ENCODE measurements at regions not wholly inside any gene's neighbourhood (a gene's known extent, or its start where the extent isn't known, plus 50 kb on each side); places are given as distances from the start of the nearest gene placed in this dataset.

DNA sequence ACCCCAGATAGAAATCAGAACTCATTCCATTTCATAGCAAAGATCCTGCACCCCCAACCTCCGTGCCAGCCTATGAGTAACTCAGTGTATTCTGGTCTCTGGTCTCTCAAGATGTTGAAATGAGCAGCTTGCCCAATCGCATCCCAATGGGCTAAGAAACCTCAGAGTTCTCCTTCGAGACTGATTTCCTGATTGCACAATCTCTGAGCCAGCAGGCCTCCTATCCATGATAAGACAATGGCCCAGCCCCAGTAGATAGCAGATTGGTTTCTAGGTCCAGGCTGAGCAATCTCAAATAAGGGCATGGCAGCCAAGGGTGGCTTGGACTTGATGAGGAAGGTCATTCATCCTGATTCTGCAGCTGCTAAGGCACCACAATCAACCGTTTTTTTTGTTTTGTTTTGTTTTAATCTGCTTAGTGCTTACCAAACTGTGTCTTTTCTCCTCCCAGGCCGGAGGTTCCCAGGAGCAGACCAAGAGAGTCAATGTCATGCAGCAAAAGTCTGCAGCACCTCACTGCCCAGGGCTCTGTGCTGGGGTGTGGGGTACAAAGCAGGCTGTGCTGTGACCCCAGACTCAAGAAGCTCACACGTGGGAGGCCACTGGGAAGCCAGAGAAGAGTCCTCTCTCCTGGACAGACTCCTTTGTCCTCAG lies 125.1 kb upstream of the NXT1 start:
- in situ Hi-C loops (cut with MboI; ENCODE audit: low sequenced_read_pairs) = no loop called here

DNA sequence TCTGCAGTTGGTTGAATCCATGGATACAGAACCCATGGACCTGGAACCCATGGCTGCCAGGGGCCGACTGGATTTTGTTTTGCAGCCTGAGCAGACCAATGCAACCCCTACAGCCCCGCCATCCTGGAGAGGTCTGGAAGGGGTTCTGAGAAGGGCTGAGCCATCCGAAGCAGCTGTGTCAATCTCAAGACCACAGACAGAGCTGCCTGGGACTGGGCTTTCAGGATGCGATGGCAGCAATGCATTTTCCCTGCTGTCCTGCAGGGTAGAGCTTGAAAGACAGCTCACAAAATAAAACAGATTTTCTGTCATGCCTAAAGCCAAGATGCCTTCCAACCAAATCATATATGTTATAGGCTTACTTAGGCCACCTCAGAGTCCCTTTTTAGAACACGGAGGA lies 125.8 kb upstream of the NXT1 start:
- in situ Hi-C loops (cut with MboI; ENCODE audit: low sequenced_read_pairs) = no loop called here
- H3K4me1 ChIP-seq = no peaks in the 10 kb centered on the region
- H3K27me3 ChIP-seq (ENCODE audit: low read depth) = no peaks in the 10 kb centered on the region
- no peaks in the 10 kb centered on the region for H3K9me3 ChIP-seq
- H3K4me3 ChIP-seq = no peak overlapping the region
- no peak for DNase-seq (ENCODE audit: low spot score in 2 of 2)
- H3K36me3 ChIP-seq (replicated peaks) = no peaks in the 10 kb centered on the region

More for the DNA sequence above, 125.1 kb upstream of the NXT1 start:
- H3K36me3 ChIP-seq (replicated peaks) = no peaks in the 10 kb centered on the region
- H3K4me1 ChIP-seq = no peaks in the 10 kb centered on the region
- no peak for DNase-seq (ENCODE audit: low spot score in 2 of 2)
- H3K27me3 ChIP-seq (ENCODE audit: low read depth) = no peaks in the 10 kb centered on the region
- H3K9me3 ChIP-seq = no peaks in the 10 kb centered on the region
- H3K4me3 ChIP-seq = no peak overlapping the region

DNA sequence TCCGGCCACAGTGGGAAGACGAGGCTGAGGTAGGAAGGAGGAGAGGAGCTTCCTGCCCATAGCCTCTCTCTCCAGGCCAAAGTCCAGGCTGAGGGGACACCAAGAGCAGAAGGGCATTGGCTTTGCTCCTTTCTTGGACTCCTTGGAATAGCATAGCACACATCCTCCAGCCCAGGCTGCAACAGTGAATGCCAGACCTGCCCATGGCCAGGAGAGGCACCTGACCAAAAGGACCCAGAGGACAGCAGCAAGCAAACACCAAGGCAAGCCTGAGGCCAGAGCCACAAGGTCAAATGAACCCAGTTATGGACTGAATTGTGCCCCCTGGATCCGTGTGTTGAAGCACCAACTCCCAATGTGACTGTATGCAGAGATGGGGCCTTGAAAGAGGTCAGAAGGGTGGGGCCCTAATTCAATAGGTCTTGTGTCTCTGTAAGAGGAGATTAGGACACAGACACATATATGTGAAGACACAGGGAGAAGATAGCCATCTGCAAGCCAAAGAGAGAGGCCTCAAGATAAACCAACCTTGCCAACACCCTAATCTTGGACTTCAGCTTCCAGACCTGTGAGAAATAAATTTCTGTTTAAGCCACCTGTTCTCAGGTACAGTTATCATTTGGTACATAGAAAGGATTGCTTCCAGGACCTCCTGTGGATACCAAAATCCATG lies 126.5 kb upstream of the NXT1 start:
- in situ Hi-C loops (cut with MboI; ENCODE audit: low sequenced_read_pairs) = no loop called here

DNA sequence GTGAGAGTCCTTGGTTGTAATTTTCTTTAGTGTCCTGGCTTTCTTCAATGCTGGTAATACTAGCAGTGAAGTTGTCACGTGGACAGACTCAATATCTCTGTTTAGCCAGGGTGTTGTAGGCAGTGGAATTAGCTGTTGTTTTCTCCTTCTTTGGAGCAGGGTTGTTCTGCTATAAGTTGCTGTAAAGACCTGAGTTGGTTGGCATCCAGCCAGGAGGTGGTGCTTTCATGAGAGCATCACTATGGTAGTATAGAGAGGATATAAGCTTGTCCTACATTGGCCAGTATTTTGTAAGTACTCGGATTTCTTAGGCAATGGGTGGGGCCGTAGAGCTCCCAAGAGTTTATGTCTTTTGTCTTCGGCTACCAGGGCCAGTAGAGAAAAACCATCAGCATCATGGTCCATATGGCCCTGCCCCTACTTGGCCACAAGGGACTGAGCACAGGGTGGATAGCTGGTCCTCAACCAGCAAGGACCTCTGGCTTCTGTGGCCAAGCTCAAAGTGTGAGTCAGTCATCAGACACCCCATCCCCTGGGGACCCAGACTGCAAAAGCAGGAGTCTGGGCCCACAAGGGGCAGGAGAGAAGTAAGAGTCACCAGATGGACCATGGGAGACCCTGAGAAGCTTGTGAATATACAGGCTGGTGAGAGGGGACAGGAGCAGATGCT lies 127.9 kb upstream of the NXT1 start:
- Histone ChIP-seq H3K27me3 (ENCODE audit: low read depth) (no peaks in the 10 kb centered on the region), H3K9me3 (no peaks in the 10 kb centered on the region), H3K36me3 (replicated peaks) (no peaks in the 10 kb centered on the region), H3K4me3 (no peak overlapping the region), H3K4me1 (no peaks in the 10 kb centered on the region)
- in situ Hi-C loops (cut with MboI; ENCODE audit: low sequenced_read_pairs) = no loop called here
- DNase-seq (ENCODE audit: low spot score in 2 of 2) = no peak

More for the DNA sequence above, 126.5 kb upstream of the NXT1 start:
- Histone ChIP-seq H3K4me3 (no peak overlapping the region), H3K4me1 (no peaks in the 10 kb centered on the region), H3K27me3 (ENCODE audit: low read depth) (no peaks in the 10 kb centered on the region), H3K9me3 (no peaks in the 10 kb centered on the region), H3K36me3 (replicated peaks) (no peaks in the 10 kb centered on the region)
- no peak for DNase-seq (ENCODE audit: low spot score in 2 of 2)

DNA sequence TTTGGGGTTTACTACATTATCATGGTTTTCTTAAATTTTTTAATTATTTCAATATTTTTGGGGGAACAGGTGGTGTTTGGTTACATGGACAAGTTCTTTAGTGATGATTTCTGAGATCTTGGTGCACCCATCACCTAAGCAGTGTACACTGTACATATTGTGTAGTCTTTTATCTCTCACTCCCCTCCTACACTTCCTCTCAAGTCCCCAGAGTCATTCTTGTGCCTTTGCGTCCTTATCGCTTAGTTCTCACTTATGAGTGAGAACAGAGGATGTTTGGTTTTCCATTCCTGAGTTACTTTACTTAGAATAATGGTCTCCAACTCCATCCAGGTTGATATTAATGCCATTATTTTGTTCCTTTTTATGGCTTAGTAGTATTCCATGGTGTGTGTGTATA lies 130.9 kb upstream of the CD93 start:
- in situ Hi-C loops (cut with MboI; ENCODE audit: low sequenced_read_pairs) = no loop called here
- DNase-seq (ENCODE audit: low spot score in 2 of 2) = no peak
- Histone ChIP-seq H3K4me3 (no peak overlapping the region), H3K9me3 (no peaks in the 10 kb centered on the region), H3K4me1 (no peaks in the 10 kb centered on the region), H3K27me3 (ENCODE audit: low read depth) (no peaks in the 10 kb centered on the region), H3K36me3 (replicated peaks) (no peaks in the 10 kb centered on the region)

DNA sequence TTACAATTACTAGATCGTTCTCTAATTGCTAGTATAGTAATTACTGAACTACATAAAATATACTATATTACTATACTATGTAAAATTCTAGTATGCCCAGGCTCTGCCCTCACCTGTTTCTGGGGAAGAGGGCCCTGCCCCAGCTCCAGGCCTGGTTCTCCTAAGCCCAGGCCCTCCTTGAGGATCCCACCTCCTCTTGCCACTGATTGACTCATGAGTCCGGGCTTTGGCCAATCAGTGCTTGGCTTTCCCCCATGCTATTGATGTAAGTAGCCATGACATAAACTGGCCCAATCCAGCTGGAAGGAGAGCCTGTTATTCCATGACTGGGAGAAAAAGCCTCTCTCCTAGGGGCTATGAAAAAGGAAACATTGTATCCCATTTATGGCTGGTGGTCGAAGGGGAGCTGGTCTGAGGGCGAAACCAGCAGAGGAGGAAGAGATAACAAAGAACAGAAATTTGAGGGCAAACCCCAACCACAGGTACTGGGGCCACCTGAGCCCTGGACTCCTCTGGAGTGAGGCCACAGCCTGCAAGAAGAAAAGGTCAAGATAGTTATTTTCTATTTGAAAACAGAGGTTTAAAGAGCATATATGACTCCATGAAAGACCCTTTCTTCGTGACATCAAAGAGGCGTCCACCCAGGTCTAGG lies 129.3 kb upstream of the CD93 start:
- H3K27me3 ChIP-seq (ENCODE audit: low read depth) = no peaks in the 10 kb centered on the region
- no peaks in the 10 kb centered on the region for H3K4me1 ChIP-seq
- DNase-seq (ENCODE audit: low spot score in 2 of 2) = no peak
- no peaks in the 10 kb centered on the region for H3K36me3 ChIP-seq (replicated peaks)
- no peak overlapping the region for H3K4me3 ChIP-seq
- in situ Hi-C loops (cut with MboI; ENCODE audit: low sequenced_read_pairs) = no loop called here
- H3K9me3 ChIP-seq = no peaks in the 10 kb centered on the region

DNA sequence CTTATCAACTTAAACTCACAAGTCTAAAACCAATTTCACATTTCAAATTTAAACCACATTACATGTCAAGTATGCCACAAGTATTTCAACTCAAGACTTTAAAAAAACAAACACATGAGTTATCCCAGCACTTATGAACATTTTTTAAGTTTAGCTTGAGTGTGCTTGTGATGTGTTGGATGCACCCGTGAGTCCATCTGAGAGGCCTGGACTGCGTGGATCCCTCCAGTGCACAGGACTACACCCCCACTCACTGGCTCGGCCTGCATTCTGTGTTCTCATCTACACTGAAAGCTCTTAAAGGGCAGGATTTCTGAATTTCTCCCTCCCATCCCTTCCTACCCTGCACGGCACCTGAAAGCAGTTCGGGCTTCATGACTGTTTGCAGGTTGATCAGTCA lies 128.8 kb upstream of the CD93 start:
- H3K4me1 ChIP-seq = no peaks in the 10 kb centered on the region
- no peaks in the 10 kb centered on the region for H3K27me3 ChIP-seq (ENCODE audit: low read depth)
- in situ Hi-C loops (cut with MboI; ENCODE audit: low sequenced_read_pairs) = no loop called here
- H3K36me3 ChIP-seq (replicated peaks) = no peaks in the 10 kb centered on the region
- no peaks in the 10 kb centered on the region for H3K9me3 ChIP-seq
- DNase-seq (ENCODE audit: low spot score in 2 of 2) = no peak
- H3K4me3 ChIP-seq = no peak overlapping the region

DNA sequence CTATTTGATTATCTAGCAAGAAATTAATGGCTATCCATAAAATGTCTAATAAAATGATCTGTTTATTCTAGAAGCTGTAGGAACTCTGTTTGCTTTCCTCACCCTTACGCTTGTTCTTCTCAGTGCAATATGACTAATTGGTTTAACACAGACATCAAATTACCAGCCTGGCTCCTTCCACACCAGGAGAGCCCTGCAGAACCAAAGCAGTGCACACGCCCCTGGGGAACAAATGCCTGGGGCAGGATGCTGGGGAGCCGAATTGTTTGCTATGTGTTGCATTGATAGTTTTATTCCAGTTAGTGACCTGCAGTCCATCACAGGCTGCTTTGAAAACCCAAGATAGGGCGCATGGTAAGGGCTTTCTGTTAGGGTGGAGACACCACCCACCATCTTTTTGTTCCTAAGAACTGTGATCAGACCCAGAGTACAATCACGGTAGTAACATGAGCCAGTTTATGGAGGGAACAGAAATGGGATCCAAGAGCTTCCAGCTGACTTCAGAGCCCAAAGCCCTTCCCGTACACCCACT lies 126.4 kb upstream of the CD93 start:
- no peak for DNase-seq (ENCODE audit: low spot score in 2 of 2)
- Histone ChIP-seq H3K4me1 (no peaks in the 10 kb centered on the region), H3K27me3 (ENCODE audit: low read depth) (no peaks in the 10 kb centered on the region), H3K9me3 (no peaks in the 10 kb centered on the region), H3K4me3 (no peak overlapping the region), H3K36me3 (replicated peaks) (no peaks in the 10 kb centered on the region)
- in situ Hi-C loops (cut with MboI; ENCODE audit: low sequenced_read_pairs) = no loop called here

DNA sequence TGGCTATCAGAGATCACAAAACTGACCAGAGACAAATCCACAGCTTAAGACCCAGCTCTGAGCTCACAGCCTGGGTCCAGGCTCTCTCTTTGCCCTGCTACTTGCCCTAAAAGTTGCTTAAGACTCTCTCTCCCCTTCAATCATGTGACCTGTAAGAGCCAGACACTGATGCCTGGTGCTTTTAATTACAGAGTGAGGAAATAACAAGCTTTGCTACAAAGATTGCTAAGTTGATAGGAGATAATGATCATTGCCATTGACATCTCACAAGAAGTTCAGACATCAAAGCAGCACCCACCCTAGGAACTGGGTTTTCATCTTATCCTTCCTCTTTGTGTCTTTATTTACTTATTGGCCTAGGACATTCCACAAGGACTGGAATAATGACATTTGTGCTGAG lies 125.9 kb upstream of the CD93 start:
- H3K9me3 ChIP-seq = no peaks in the 10 kb centered on the region
- no peak overlapping the region for H3K4me3 ChIP-seq
- H3K4me1 ChIP-seq = no peaks in the 10 kb centered on the region
- in situ Hi-C loops (cut with MboI; ENCODE audit: low sequenced_read_pairs) = no loop called here
- no peak for DNase-seq (ENCODE audit: low spot score in 2 of 2)
- H3K27me3 ChIP-seq (ENCODE audit: low read depth) = no peaks in the 10 kb centered on the region
- H3K36me3 ChIP-seq (replicated peaks) = no peaks in the 10 kb centered on the region

DNA sequence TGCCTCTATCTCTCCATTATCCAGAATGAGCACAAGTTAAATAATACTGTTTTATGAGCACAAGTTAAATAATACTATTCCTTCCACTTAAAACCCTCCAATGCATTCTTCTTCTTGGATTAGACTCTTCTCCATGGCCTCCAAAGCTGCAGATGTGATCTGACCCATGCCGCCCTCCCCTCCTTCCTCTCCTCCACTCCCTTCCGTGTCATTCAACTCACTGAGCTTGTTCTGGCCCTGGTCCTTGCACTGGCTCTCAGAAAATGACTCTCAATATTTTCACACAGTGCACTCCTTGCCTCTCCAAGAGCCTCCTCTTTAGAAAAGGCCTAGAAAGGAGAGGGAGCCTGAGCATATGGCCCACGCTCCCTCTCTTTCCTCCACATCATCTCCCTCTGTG lies 125.0 kb upstream of the CD93 start:
- no peaks in the 10 kb centered on the region for H3K36me3 ChIP-seq (replicated peaks)
- H3K27me3 ChIP-seq (ENCODE audit: low read depth) = no peaks in the 10 kb centered on the region
- H3K4me1 ChIP-seq = no peaks in the 10 kb centered on the region
- no peak overlapping the region for H3K4me3 ChIP-seq
- no peaks in the 10 kb centered on the region for H3K9me3 ChIP-seq
- in situ Hi-C loops (cut with MboI; ENCODE audit: low sequenced_read_pairs) = no loop called here
- DNase-seq (ENCODE audit: low spot score in 2 of 2) = no peak

DNA sequence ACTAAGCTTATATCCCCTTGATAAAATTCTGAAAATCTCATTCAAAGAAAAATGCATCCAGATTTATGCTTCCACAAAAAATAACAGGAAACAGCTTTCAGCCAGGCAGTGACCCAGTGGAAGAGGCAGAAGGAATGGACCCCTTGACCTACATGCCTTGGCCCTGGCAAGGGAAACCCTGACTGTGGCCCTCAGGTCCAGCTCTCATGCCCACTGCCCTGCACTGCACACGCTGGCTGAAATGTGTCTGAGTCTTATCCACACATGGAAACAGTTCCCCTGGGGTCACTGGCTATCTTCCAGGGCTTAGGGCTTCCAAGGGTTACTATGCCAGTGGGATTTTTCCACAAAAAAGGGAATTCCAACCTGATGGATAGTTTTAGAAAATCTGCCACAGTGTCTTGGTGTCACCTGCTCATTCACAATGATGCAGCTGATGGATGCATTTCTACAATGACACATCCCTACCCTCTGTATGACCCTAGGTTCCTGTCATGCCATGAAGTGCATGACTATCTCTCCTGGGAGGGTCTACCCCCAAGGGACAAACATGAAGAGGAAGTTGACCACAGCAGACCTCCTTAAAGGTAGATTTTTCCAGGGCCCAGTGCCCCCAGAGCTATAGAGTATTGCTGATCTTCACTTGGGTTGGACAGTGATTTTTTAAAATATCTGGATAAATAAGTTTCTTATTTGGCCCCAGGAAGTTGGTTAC lies 121.9 kb upstream of the CD93 start:
- no peaks in the 10 kb centered on the region for H3K9me3 ChIP-seq
- no peak for DNase-seq (ENCODE audit: low spot score in 2 of 2)
- in situ Hi-C loops (cut with MboI; ENCODE audit: low sequenced_read_pairs) = no loop called here
- H3K4me3 ChIP-seq = no peak overlapping the region
- no peaks in the 10 kb centered on the region for H3K4me1 ChIP-seq
- H3K27me3 ChIP-seq (ENCODE audit: low read depth) = no peaks in the 10 kb centered on the region
- H3K36me3 ChIP-seq (replicated peaks) = no peaks in the 10 kb centered on the region

DNA sequence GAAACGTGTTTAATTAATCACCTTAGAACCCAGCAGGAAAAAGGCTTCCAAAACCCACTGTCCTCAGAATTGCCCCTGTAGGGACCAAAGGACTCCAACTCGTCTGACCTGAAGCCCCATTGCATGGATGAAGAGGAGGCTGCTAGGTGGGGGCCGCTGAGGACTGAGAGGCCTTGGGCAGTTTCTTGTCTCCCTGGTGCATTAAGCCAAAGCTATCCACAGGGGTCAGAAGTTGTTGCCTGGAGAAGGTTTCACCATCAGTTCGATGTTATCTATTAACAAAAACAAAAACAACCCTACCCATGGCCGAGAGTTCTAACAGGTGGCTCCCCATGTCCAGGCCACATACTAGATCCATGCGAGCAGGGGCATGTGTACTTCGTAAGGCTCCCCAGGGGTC lies 120.9 kb upstream of the CD93 start:
- in situ Hi-C loops (cut with MboI; ENCODE audit: low sequenced_read_pairs) = no loop called here
- no peaks in the 10 kb centered on the region for H3K36me3 ChIP-seq (replicated peaks)
- no peak overlapping the region for H3K4me3 ChIP-seq
- H3K9me3 ChIP-seq = no peaks in the 10 kb centered on the region
- H3K27me3 ChIP-seq (ENCODE audit: low read depth) = no peaks in the 10 kb centered on the region
- DNase-seq (ENCODE audit: low spot score in 2 of 2) = no peak
- H3K4me1 ChIP-seq = no peaks in the 10 kb centered on the region

DNA sequence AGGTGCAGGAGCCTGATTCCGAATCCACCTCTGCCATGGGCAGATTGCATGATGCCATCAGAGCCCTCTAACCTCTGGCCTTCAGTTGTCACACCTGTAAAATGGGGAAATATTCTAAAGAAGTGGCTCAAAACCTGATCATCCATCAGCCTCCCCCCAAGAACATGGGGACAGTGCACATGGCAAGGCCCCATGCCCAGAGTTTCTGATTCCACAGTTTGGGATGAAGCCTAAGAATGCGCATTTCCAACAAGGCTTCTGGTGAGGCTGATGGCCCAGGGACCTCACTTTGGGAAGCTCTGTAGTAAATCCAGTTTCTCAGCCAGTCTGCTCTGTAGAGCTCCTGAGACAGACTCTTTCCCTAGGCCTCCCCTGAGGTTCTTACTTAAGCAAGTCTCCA lies 119.9 kb upstream of the CD93 start:
- Histone ChIP-seq H3K27me3 (ENCODE audit: low read depth) (no peaks in the 10 kb centered on the region), H3K9me3 (no peaks in the 10 kb centered on the region), H3K4me1 (no peaks in the 10 kb centered on the region), H3K4me3 (no peak overlapping the region), H3K36me3 (replicated peaks) (no peaks in the 10 kb centered on the region)
- in situ Hi-C loops (cut with MboI; ENCODE audit: low sequenced_read_pairs) = no loop called here
- no peak for DNase-seq (ENCODE audit: low spot score in 2 of 2)
